Muscle of arm (tissue), 1 donor: ENCODE measurements at regions not wholly inside any gene's neighbourhood (a gene's known extent, or its start where the extent isn't known, plus 50 kb on each side); places are given as distances from the start of the nearest gene placed in this dataset.
A peak's percentile ranks its signal among the peaks of the same experiment; 100 is the strongest.
"Not testable (repeated sequence)": the region's sequence is repeated elsewhere in the genome, so short reads cannot be mapped to it uniquely, and the experiment has no call there.

Experiments used
- DNase-seq: peaks from one replicate; pipeline ENCODE4 v3.0.0-alpha.2; 2013

- no peak for DNase-seq
These were observed 270.2 kb upstream of the MVB12B start for GRCh38 chr9:126056312-126057021.

GRCh38 chr9:126057121-126057825 lies 269.4 kb upstream of the MVB12B start:
- DNase-seq, result no peak

GRCh38 chr9:126058011-126058531 lies 268.6 kb upstream of the MVB12B start:
- peak; percentile 11 for DNase-seq

- DNase-seq, result no peak
These were observed 268.0 kb upstream of the MVB12B start for GRCh38 chr9:126058591-126058990.

- no peak for DNase-seq
These were observed 265.1 kb upstream of the MVB12B start for GRCh38 chr9:126061575-126061974.

- no peak for DNase-seq
These were observed 264.3 kb upstream of the MVB12B start for GRCh38 chr9:126062158-126062886.

- no peak for DNase-seq
These were observed 263.3 kb upstream of the MVB12B start for GRCh38 chr9:126063326-126063725.

- no peak for DNase-seq
These were observed 260.5 kb upstream of the MVB12B start for GRCh38 chr9:126066131-126066530.

- no peak for DNase-seq
These were observed 259.4 kb upstream of the MVB12B start for GRCh38 chr9:126067031-126067734.

- no peak for DNase-seq
These were observed 257.9 kb upstream of the MVB12B start for GRCh38 chr9:126068534-126069230.

- no peak for DNase-seq
These were observed 257.2 kb upstream of the MVB12B start for GRCh38 chr9:126069400-126069955.

- no peak for DNase-seq
These were observed 256.5 kb upstream of the MVB12B start for GRCh38 chr9:126070058-126070655.

GRCh38 chr9:126071076-126071750 lies 255.4 kb upstream of the MVB12B start:
- no peak for DNase-seq

GRCh38 chr9:126077656-126078055 lies 249.0 kb upstream of the MVB12B start:
- not testable (repeated sequence) for DNase-seq

GRCh38 chr9:126080641-126081040 lies 246.0 kb upstream of the MVB12B start:
- DNase-seq, result no peak

- DNase-seq, result no peak
These were observed 244.9 kb upstream of the MVB12B start for GRCh38 chr9:126081746-126082145.

- DNase-seq, result no peak
These were observed 242.6 kb upstream of the MVB12B start for GRCh38 chr9:126084008-126084407.

- DNase-seq, result no peak
These were observed 241.9 kb upstream of the MVB12B start for GRCh38 chr9:126084696-126085095.

- no peak for DNase-seq
These were observed 241.5 kb upstream of the MVB12B start for GRCh38 chr9:126085170-126085569.

GRCh38 chr9:126088336-126088735 lies 238.3 kb upstream of the MVB12B start:
- DNase-seq, result no peak
